Uterus (tissue), 3 donors: ENCODE measurements at regions not wholly inside any gene's neighbourhood (a gene's known extent, or its start where the extent isn't known, plus 50 kb on each side); places are given as distances from the start of the nearest gene placed in this dataset.

Source experiments
- DNase-seq, 2 donors: peaks; one replicate each; pipeline ENCODE4 v3.0.0-alpha.2; 2019 to 2020
- H3K27ac ChIP-seq, 2 donors: fragments of 200-600 bp; sonication (generic); 1 replicate in 1 of 2; 2 replicates in 1 of 2; pipeline ENCODE4 v1.5.1; 2016 to 2018
- H3K27me3 ChIP-seq, 2 donors: fragments of 200-600 bp; sonication (generic); one replicate each; pipeline ENCODE4 v1.5.1; 2018 to 2019; ENCODE audit warnings: control low read depth in 1 of 2
- H3K36me3 ChIP-seq, 2 donors: fragments of 200-600 bp; sonication (generic); one replicate each; pipeline ENCODE4 v1.5.1; 2019; ENCODE audit warnings: control low read depth in 1 of 2
- H3K4me1 ChIP-seq, 2 donors: fragments of 200-600 bp; sonication (generic); one replicate each; pipeline ENCODE4 v1.5.1; 2018 to 2019; ENCODE audit warnings: control low read depth in 1 of 2
- H3K4me3 ChIP-seq, 2 donors: fragments of 200-600 bp; sonication (generic); 1 replicate in 1 of 2; 2 replicates in 1 of 2; pipeline ENCODE4 v1.5.1; 2018 to 2019; ENCODE audit warnings: mild to moderate bottlenecking in 1 of 2
- H3K9me3 ChIP-seq, 2 donors: fragments of 200-600 bp; sonication (generic); one replicate each; pipeline ENCODE4 v1.5.1; 2019; ENCODE audit warnings: control low read depth in 1 of 2
- POLR2A ChIP-seq, 2 donors: fragments of 450-650 bp; IDR thresholded peaks; one replicate each; pipeline ENCODE4 v1.6.1; 2016; ENCODE audit warnings: antibody characterized with exemption in 2 of 2, mild to moderate bottlenecking in 1 of 2, moderate library complexity in 1 of 2
- intact Hi-C: fragments of 100-400 bp; cut with DNase I; formaldehyde crosslinking; loops from one replicate; pipeline ENCODE4 v1.15.1; 2023; ENCODE audit warnings: low total_unique reads
- TF ChIP-seq, protein P1 (sequence below), 4 experiments: fragments of 200-600 bp in 2 of 4; fragments of 450-650 bp in 2 of 4; sonication (generic) in 2 of 4; IDR thresholded peaks; one replicate each; pipeline ENCODE4 v1.5.1; 2016 to 2019; ENCODE audit warnings: antibody characterized with exemption in 4 of 4, mild to moderate bottlenecking in 2 of 4, moderate library complexity in 1 of 4
- donor health status: DM: yes; HTN: yes; CAD: no.

DNA sequence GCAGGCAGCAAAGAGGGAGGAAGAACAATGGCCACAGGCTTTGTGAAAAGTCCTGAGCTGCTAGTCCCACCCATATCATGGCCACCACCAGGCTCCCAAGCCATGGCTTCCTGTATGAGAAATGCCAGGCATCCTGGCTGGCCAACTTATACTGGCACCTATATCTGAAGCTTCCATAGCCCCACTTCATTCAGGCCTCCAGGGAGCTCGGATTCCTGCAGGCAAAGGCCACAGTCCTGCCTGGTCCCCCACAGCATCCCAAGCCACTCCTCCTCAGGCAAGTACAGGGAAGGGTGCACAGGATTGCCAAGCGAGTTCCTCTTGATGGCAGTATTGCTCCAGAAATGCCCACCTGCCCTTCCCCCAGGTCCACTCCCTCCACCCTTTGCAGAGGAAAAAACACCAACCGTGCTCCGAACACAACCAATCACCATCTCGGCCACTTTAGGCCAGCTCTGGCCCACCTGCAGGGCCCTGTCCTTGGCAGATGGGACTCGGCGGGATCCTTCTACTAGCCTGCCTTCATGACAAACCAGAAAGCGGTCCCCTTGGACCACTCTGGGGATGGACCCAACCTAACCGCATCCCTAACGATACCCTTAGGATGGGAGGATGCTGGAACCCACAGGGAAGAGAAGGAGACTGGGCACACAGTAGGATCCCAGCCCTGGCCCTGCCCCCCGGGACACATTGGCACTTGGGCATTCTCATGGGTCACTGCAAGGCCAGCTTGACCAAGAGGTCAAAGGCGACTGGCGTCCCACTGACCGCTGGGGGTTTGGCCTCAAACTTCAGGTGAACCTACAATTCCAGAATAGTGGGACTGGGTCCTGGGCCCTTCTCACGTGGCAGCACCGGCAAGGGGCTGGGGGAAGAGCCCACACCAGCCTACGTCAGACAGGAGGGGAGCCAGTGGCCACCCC lies 220.4 kb upstream of the AGTR2 start:
- Histone ChIP-seq H3K27ac (no peak overlapping the region), H3K9me3 (no peaks in the 10 kb centered on the region), H3K4me3 (no peak overlapping the region), H3K4me1 (no peaks in the 10 kb centered on the region), H3K36me3 (no peaks in the 10 kb centered on the region), H3K27me3 (no peaks in the 10 kb centered on the region)
- intact Hi-C loops, result no loop called here
- peak in 1 of 2 donors; percentile 29 for DNase-seq
- TF ChIP-seq POLR2A (IDR thresholded peaks at IDR 0.05), result no peak
- TF ChIP-seq, protein P1, sequence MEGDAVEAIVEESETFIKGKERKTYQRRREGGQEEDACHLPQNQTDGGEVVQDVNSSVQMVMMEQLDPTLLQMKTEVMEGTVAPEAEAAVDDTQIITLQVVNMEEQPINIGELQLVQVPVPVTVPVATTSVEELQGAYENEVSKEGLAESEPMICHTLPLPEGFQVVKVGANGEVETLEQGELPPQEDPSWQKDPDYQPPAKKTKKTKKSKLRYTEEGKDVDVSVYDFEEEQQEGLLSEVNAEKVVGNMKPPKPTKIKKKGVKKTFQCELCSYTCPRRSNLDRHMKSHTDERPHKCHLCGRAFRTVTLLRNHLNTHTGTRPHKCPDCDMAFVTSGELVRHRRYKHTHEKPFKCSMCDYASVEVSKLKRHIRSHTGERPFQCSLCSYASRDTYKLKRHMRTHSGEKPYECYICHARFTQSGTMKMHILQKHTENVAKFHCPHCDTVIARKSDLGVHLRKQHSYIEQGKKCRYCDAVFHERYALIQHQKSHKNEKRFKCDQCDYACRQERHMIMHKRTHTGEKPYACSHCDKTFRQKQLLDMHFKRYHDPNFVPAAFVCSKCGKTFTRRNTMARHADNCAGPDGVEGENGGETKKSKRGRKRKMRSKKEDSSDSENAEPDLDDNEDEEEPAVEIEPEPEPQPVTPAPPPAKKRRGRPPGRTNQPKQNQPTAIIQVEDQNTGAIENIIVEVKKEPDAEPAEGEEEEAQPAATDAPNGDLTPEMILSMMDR (IDR thresholded peaks at IDR 0.05), result peak in 2 of 4 experiments; percentile 21 to 40

DNA sequence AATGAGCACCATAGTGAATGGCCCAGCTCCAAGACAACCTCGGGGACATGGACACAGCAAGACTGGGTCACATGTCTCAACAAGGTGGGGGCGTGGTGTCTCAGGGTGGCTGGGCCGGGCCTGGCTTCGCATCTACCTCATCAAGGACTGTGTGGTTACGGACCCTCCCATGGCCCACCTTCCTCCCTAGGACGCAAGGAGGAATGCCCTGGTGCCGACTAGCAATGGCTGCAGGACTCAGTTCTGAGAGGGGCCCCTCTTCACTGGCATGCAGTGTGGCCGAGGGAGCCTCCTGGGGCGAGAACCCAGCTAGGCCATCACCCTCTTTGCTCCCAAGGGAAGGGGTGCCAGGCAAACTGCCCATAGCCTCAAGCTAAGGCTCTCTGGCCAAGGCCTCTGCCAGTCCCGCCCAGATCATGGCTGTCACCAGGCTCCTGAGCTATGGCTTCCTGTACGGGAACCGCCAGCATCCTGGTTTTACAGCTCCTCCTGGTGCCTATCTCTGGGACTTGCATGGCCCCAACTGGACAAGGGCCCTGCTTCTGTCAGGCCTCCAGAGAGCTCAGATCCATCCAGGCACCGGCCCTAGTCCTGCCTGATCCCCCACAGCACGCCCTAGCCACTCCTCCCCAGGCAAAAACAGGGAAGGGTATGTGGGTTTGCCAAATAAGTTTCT lies 218.0 kb upstream of the AGTR2 start:
- Histone ChIP-seq H3K9me3 (no peaks in the 10 kb centered on the region), H3K27ac (no peak overlapping the region), H3K4me1 (no peaks in the 10 kb centered on the region), H3K27me3 (no peaks in the 10 kb centered on the region), H3K36me3 (no peaks in the 10 kb centered on the region), H3K4me3 (no peak overlapping the region)
- DNase-seq, result no peak
- TF ChIP-seq, protein P1 (IDR thresholded peaks at IDR 0.05), result no peak
- TF ChIP-seq POLR2A (IDR thresholded peaks at IDR 0.05), result no peak
- intact Hi-C loops, result no loop called here

DNA sequence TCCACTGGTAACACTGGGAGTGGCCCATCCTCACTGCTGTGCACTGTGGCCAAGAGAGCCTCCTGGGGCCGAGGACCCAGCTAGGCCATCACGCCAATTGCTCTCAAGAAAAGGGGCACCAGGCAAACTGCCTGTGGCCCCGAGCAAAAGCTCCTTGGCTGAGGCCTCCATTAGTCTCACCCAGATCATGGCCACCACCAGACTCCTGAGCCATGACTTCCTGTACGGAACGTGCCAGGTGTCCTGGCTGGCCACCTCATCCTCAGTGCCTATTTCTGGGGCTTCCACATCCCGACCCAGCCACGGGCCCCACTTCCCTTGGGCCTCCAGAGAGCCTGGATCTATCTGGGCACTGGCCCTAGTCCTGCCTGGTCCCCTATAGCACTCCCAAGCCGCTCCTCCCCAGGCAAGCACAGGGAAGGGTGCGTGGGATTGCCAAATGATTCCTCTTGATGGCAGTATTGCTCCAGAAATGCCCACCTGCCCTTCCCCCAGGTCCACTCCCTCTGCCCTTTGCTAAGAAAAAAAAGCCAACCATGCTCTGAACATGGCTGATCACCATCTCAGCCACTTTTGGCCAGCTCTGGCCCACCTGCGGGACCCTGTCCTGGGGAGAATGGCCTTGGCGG lies 212.6 kb upstream of the AGTR2 start:
- Histone ChIP-seq H3K27ac (no peak overlapping the region), H3K4me3 (no peak overlapping the region), H3K4me1 (no peaks in the 10 kb centered on the region), H3K36me3 (no peaks in the 10 kb centered on the region), H3K27me3 (no peaks in the 10 kb centered on the region), H3K9me3 (no peaks in the 10 kb centered on the region)
- TF ChIP-seq, protein P1 (IDR thresholded peaks at IDR 0.05), result no peak
- TF ChIP-seq POLR2A (IDR thresholded peaks at IDR 0.05), result no peak
- intact Hi-C loops, result no loop called here
- no peak for DNase-seq

DNA sequence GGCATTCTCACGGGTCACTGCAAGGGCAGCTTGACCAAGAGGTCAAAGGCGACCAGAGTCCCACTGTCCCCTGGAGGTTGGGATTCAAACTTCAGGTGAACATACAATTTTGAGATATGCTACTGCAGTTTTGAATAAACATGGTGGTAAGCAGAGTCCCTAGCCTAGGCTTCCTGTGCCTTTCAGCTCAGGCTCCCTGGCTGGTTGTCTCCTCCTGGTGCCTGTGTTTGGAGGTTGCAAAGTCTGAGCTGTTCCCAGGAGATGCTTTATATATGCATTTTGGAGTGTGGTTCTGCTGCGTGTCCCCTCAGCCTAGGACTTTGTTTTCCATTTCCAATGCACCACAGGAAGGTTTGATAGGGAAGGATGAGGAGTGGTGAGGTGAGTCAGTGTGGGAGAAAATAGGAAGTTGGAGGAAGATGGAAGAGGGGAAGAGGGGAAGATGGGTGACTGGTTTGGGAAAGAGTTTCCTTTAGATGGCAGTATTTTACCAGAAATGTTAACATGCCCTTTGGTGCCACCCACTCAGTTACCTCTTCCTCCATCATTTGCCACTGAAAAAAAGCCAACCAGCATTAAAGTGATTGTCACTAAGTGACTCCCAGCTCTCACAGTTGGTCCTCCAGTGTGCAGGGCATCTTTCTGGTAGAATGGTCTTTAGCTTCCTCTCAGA lies 211.7 kb upstream of the AGTR2 start:
- TF ChIP-seq, protein P1 (IDR thresholded peaks at IDR 0.05), result no peak
- TF ChIP-seq POLR2A (IDR thresholded peaks at IDR 0.05), result no peak
- Histone ChIP-seq H3K4me3 (no peak overlapping the region), H3K27me3 (no peaks in the 10 kb centered on the region), H3K9me3 (no peaks in the 10 kb centered on the region), H3K36me3 (no peaks in the 10 kb centered on the region), H3K4me1 (no peaks in the 10 kb centered on the region), H3K27ac (no peak overlapping the region)
- intact Hi-C loops, result no loop called here
- DNase-seq, result no peak
